ENCODE measurements at regions not wholly inside any gene's neighbourhood (a gene's known extent, or its start where the extent isn't known, plus 50 kb on each side); places are given as distances from the start of the nearest gene placed in this dataset.

DNA sequence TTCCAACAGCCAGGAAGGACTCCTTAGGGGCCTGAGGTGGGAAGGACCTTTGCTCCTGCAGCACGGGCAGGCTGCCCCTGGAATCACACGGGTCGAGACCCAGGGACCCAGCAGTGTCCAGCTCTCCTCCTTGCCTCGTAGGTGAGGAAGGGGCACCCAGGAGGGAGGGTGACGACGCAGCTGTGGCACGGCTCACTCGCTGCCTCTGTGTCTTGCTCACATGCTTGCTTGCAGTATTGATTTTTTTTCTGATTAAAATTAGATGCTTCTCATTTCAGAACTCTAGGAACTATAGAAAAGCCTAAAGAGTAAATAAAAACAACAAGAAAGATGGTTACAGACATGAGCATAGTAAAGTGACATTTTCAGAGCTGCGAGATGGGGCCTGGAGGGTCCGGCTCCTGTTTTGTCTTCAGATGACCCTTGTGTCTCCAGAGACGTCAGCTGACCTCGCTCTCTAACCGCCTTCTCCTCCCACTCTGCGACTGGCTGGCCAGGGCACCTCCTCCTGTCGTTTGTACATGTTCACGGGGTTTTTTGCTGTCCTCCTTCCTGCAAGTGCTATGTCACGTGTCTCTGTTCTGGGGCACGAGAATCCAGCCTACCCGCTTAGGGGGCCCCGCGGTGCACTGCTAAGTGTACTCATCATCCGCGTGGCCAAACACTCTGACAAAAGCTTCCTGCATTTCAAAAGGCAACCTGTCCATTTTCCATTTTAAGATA lies 65.7 kb upstream of the ZNF236 start:
- Histone ChIP-seq H3K4me3 (no peak overlapping the region), H3K36me3 (ENCODE audit: insufficient read depth, low read length) (no peaks in the 10 kb centered on the region), H3K9me3 (ENCODE audit: low read depth, low read length) (no peaks in the 10 kb centered on the region), H3K9ac (ENCODE audit: insufficient read length) (no peak overlapping the region), H3K27ac (no peak overlapping the region)
- TF ChIP-seq EZH2 (IDR thresholded peaks at IDR 0.05), result no peak
- no peak for TF ChIP-seq FOXP2 (optimal IDR thresholded peaks at IDR 0.05; ENCODE audit: control extremely low read depth, extremely low read length, insufficient read depth)
- TF ChIP-seq POLR2AphosphoS5 (IDR thresholded peaks at IDR 0.05; ENCODE audit: borderline replicate concordance, low read depth, low read length), result no peak
- no peak for DNase-seq (ENCODE audit: low read depth, low spot score)

DNA sequence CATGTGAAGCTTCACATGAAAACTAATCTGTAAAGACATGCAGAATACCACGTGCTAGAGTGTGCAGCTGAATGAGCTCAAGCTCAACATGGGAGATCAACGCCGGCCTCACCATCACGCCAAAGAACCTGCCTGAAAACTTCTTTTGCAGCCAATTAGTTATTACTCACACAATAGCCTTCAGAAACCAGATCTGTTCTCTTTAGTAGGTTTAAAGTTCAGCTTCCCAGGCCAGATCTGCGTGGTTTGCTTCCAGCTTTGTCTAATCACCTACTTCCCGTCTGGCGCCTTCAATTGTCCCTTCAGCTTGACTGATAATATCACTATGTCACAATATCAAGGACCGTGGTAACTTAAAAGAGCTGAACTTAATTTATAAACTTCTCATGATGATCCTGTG lies 68.0 kb upstream of the ZNF236 start:
- no peak overlapping the region for H3K4me3 ChIP-seq
- no peak for TF ChIP-seq EZH2 (IDR thresholded peaks at IDR 0.05)
- DNase-seq (ENCODE audit: low read depth, low spot score), result no peak
- no peak overlapping the region for H3K27ac ChIP-seq
- H3K9me3 ChIP-seq (ENCODE audit: low read depth, low read length), result no peaks in the 10 kb centered on the region
- H3K9ac ChIP-seq (ENCODE audit: insufficient read length), result no peak overlapping the region
- H3K36me3 ChIP-seq (ENCODE audit: insufficient read depth, low read length), result no peaks in the 10 kb centered on the region

DNA sequence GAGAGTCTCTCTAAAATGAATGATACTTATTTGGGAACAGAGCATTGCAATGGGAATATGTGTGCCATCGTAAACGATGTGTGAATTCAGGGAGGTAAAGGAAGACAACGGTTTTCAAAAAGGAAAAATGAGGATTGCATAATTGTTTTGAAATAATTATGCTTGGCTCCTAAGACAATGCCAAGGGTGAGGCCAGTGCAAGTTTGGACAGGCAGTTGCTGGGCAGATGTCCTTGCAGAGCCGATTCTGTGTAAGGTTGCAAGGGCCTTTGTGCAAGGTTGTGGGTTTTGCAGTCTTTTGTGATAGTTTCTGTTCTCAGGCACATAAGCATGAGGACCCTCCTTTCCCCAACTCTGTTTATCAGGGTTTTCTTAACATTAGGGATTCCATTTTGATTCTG lies 70.0 kb upstream of the ZNF236 start:
- no peaks in the 10 kb centered on the region; the same call in 1 of the 2 replicates for H3K9me3 ChIP-seq (ENCODE audit: low read depth, low read length)
- no peak for DNase-seq (ENCODE audit: low read depth, low spot score)
- no peak overlapping the region for H3K4me3 ChIP-seq
- no peak overlapping the region for H3K9ac ChIP-seq (ENCODE audit: insufficient read length)
- H3K27ac ChIP-seq, result no peak overlapping the region
- TF ChIP-seq FOXP2 (optimal IDR thresholded peaks at IDR 0.05; ENCODE audit: control extremely low read depth, extremely low read length, insufficient read depth) (no peak), EZH2 (IDR thresholded peaks at IDR 0.05) (no peak), POLR2AphosphoS5 (IDR thresholded peaks at IDR 0.05; ENCODE audit: borderline replicate concordance, low read depth, low read length) (no peak)
- no peaks in the 10 kb centered on the region for H3K36me3 ChIP-seq (ENCODE audit: insufficient read depth, low read length)

DNA sequence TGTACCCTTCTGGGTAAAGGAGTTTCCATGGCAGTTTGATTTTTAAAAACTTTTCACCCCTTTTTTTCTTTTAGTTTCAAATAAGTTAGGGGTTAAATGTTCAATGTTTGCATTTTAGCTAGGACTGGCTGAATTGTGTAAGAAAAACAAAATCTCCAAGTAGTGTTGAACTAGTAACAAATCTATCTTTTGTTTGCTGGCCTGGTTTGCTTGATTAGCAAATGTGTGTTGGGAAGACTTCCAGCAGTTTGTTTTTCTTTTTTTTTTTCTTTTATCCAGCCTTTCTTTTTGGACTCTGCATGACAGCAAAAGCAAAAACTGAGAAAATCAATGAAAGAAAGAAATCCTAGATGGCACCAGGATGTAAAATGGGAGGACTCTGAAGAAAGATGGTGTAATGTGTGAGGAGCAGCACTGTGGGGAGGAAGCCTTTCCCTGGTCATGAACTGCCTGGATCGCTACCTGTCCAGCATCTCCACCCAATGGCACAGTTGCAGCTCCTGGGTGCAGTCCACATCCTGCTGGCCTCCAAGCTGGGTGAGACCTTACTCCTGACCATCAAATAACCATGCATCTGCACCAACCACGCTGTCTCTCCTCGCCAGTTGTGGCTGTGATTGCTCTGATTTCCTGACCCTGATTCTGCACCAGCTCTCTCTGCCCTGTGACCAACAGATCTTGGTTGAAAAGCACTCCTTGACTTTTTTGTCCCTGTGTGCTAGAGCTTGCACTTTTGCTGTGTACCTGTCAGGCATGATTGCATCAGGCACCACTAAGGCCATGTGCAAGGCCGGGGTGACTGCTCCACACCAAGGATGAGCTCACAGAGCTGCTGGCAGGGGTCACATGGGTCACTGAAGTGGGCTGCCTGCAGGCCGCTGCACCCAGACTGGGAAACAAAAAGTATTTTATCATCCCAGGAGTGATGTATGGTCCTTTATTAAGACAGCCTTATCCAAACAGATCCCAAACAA lies 71.2 kb upstream of the ZNF236 start:
- Histone ChIP-seq H3K9ac (ENCODE audit: insufficient read length) (no peak overlapping the region), H3K4me3 (no peak overlapping the region), H3K36me3 (ENCODE audit: insufficient read depth, low read length) (no peaks in the 10 kb centered on the region), H3K9me3 (ENCODE audit: low read depth, low read length) (no peaks in the 10 kb centered on the region; the same call in 1 of the 2 replicates), H3K27ac (no peak overlapping the region)
- no peak for DNase-seq (ENCODE audit: low read depth, low spot score)
- no peak for TF ChIP-seq EZH2 (IDR thresholded peaks at IDR 0.05)
- TF ChIP-seq POLR2AphosphoS5 (IDR thresholded peaks at IDR 0.05; ENCODE audit: borderline replicate concordance, low read depth, low read length), result no peak
- no peak for TF ChIP-seq FOXP2 (optimal IDR thresholded peaks at IDR 0.05; ENCODE audit: control extremely low read depth, extremely low read length, insufficient read depth)

GRCh38 chr18:76750269-76750668 lies 72.1 kb upstream of the ZNF236 start:
- H3K9ac ChIP-seq (ENCODE audit: insufficient read length), result no peak overlapping the region
- no peak for DNase-seq (ENCODE audit: low read depth, low spot score)
- no peak overlapping the region for H3K4me3 ChIP-seq
- no peaks in the 10 kb centered on the region for H3K36me3 ChIP-seq (ENCODE audit: insufficient read depth, low read length)
- TF ChIP-seq EZH2 (IDR thresholded peaks at IDR 0.05) (no peak), FOXP2 (optimal IDR thresholded peaks at IDR 0.05; ENCODE audit: control extremely low read depth, extremely low read length, insufficient read depth) (no peak), POLR2AphosphoS5 (IDR thresholded peaks at IDR 0.05; ENCODE audit: borderline replicate concordance, low read depth, low read length) (no peak)
- no peak overlapping the region for H3K27ac ChIP-seq
- H3K9me3 ChIP-seq (ENCODE audit: low read depth, low read length), result no peaks in the 10 kb centered on the region; the same call in 1 of the 2 replicates

DNA sequence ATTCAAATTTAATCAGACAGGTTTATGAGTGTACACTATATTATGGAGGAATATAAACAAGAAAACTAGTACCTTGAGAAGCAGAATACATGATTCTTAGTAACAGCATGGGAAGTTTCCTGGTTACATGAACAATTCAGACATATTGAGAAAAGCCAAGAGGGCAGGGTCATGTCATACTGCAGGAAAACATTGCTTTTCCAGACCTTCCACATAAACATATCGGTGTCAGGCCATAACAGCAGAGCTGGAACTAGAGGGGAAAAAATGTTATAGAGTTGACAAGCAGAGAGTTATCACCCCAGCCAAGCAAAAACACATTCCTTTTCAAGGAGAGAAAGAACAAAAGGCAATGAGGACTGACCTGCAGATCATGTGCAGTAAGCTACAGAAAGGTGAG lies 74.7 kb upstream of the ZNF236 start:
- no peak for TF ChIP-seq EZH2 (IDR thresholded peaks at IDR 0.05)
- no peak for TF ChIP-seq FOXP2 (optimal IDR thresholded peaks at IDR 0.05; ENCODE audit: control extremely low read depth, extremely low read length, insufficient read depth)
- no peak for TF ChIP-seq POLR2AphosphoS5 (IDR thresholded peaks at IDR 0.05; ENCODE audit: borderline replicate concordance, low read depth, low read length)
- DNase-seq (ENCODE audit: low read depth, low spot score), result no peak
- H3K36me3 ChIP-seq (ENCODE audit: insufficient read depth, low read length), result no peaks in the 10 kb centered on the region
- H3K9ac ChIP-seq (ENCODE audit: insufficient read length), result no peak overlapping the region
- H3K4me3 ChIP-seq, result no peak overlapping the region
- H3K27ac ChIP-seq, result no peak overlapping the region
- no peaks in the 10 kb centered on the region; the same call in 1 of the 2 replicates for H3K9me3 ChIP-seq (ENCODE audit: low read depth, low read length)

DNA sequence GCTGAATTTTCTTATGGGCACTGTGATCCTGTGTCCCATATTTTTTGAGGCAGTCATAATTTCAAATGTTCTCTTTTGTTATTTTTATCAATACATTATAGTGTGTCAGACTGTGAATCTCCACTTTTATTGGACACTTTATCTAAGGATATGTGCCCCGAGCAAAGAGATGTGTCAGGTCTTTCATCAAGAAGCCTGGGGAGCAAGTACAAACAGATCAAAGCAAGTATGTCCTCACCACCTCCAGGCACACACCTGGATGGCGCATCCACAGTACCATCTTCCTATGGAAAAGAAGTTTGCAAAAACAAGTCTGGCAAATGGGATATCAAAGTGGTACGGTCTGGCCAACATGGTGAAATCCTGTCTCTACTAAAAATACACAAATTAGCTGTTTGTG lies 81.0 kb upstream of the ZNF236 start:
- H3K36me3 ChIP-seq (ENCODE audit: insufficient read depth, low read length), result no peaks in the 10 kb centered on the region
- no peak overlapping the region for H3K27ac ChIP-seq
- TF ChIP-seq POLR2AphosphoS5 (IDR thresholded peaks at IDR 0.05; ENCODE audit: borderline replicate concordance, low read depth, low read length) (no peak), EZH2 (IDR thresholded peaks at IDR 0.05) (no peak), FOXP2 (optimal IDR thresholded peaks at IDR 0.05; ENCODE audit: control extremely low read depth, extremely low read length, insufficient read depth) (no peak)
- no peak for DNase-seq (ENCODE audit: low read depth, low spot score)
- H3K9ac ChIP-seq (ENCODE audit: insufficient read length), result no peak overlapping the region
- no peak overlapping the region for H3K4me3 ChIP-seq
- no peaks in the 10 kb centered on the region for H3K9me3 ChIP-seq (ENCODE audit: low read depth, low read length)

DNA sequence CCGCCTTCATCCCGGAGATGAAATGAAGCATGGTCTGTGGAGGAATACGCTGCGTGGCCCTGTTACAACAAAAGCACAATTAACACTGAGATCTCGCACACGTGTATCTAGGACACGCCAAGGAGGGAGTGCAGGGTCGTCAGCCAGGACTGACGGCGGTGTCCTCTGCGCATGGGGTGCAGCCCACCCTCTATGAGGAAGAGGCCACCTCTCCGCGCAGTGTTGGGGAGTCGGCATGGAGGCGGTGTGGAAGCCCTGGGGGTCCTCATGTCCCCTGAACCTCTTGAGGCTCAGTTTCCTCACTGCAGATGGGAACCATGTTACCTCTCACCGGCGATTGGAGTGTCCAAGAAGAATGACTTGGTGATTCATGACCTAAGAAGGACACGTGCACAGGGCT lies 86.0 kb upstream of the ZNF236 start:
- Histone ChIP-seq H3K9ac (ENCODE audit: insufficient read length) (no peak overlapping the region), H3K9me3 (ENCODE audit: low read depth, low read length) (no peaks in the 10 kb centered on the region), H3K27ac (no peak overlapping the region), H3K36me3 (ENCODE audit: insufficient read depth, low read length) (no peaks in the 10 kb centered on the region), H3K4me3 (no peak overlapping the region)
- TF ChIP-seq POLR2AphosphoS5 (IDR thresholded peaks at IDR 0.05; ENCODE audit: borderline replicate concordance, low read depth, low read length) (no peak), FOXP2 (optimal IDR thresholded peaks at IDR 0.05; ENCODE audit: control extremely low read depth, extremely low read length, insufficient read depth) (no peak), EZH2 (IDR thresholded peaks at IDR 0.05) (no peak)
- DNase-seq (ENCODE audit: low read depth, low spot score), result no peak

Measured in SK-N-MC (cell line).